Chondrocyte (in vitro differentiated cells): ENCODE measurements at regions not wholly inside any gene's neighbourhood (a gene's known extent, or its start where the extent isn't known, plus 50 kb on each side); places are given as distances from the start of the nearest gene placed in this dataset.
A peak's percentile ranks its signal among the peaks of the same experiment; 100 is the strongest.

ENCODE experiments used
- DNase-seq: peaks from one replicate; pipeline ENCODE4 v3.0.0; 2021; ENCODE audit warnings: mixed read lengths, low spot score
- H3K27ac Mint-ChIP-seq: one replicate; pipeline ENCODE4 v1.8.0; 2021; ENCODE audit warnings: mild to moderate bottlenecking, moderate library complexity, mixed read lengths; ENCODE audit not compliant: unreplicated experiment
- H3K27me3 Mint-ChIP-seq: 2 replicates; pipeline ENCODE4 v1.8.0; 2021; ENCODE audit warnings: low read depth, mixed read lengths
- H3K36me3 Mint-ChIP-seq: 2 replicates; pipeline ENCODE4 v1.8.0; 2021; ENCODE audit warnings: low read depth, mixed read lengths
- H3K4me1 Mint-ChIP-seq: 2 replicates; pipeline ENCODE4 v1.8.0; 2021; ENCODE audit warnings: low read depth, mild to moderate bottlenecking, mixed read lengths
- H3K4me3 Mint-ChIP-seq: one replicate; pipeline ENCODE4 v1.8.0; 2021; ENCODE audit warnings: mild to moderate bottlenecking, moderate library complexity, mixed read lengths; ENCODE audit not compliant: unreplicated experiment
- H3K9me3 Mint-ChIP-seq: 2 replicates; pipeline ENCODE4 v1.8.0; 2021; ENCODE audit warnings: low read depth, mixed read lengths
- TF ChIP-seq, protein P1 (sequence below): fragments of 200-600 bp; sonication (generic); IDR thresholded peaks from 2 replicates; pipeline ENCODE4 v1.5.0; 2021; ENCODE audit warnings: antibody characterized with exemption, mild to moderate bottlenecking, moderate library complexity

DNA sequence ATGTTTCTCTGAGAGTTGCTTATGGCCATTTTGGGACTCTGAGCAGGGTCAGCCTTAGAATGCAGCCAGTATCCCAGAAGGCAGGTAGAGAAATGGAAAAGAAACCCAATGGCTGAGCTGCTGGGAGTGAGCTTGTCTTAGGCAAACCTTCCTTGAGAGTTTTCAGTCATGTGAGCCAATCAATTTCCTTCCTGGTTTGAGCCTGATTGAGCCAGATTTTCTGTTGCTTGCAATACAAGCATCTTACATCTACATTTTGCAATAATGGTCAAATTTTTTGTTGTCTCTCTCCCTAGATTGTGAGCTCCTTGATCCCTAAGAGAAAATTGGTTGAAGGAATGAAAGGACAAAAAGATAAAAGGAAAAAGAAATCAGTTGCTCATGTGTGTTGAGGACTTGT is 155.3 kb downstream of the SNX18 start:
- H3K27ac Mint-ChIP-seq = no peak overlapping the region

GRCh38 chr5:54671681-54672080 is 154.1 kb downstream of the SNX18 start:
- Mint-ChIP-seq H3K27ac (peak overlapping the region; percentile 64), H3K27me3 (no peaks in the 10 kb centered on the region), H3K4me1 (peaks cover 59% of the 10 kb centered on the region), H3K36me3 (peaks cover 3% of the 10 kb centered on the region), H3K9me3 (peaks cover 14% of the 10 kb centered on the region), H3K4me3 (no peak overlapping the region)
- TF ChIP-seq, protein P1, sequence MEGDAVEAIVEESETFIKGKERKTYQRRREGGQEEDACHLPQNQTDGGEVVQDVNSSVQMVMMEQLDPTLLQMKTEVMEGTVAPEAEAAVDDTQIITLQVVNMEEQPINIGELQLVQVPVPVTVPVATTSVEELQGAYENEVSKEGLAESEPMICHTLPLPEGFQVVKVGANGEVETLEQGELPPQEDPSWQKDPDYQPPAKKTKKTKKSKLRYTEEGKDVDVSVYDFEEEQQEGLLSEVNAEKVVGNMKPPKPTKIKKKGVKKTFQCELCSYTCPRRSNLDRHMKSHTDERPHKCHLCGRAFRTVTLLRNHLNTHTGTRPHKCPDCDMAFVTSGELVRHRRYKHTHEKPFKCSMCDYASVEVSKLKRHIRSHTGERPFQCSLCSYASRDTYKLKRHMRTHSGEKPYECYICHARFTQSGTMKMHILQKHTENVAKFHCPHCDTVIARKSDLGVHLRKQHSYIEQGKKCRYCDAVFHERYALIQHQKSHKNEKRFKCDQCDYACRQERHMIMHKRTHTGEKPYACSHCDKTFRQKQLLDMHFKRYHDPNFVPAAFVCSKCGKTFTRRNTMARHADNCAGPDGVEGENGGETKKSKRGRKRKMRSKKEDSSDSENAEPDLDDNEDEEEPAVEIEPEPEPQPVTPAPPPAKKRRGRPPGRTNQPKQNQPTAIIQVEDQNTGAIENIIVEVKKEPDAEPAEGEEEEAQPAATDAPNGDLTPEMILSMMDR = no peak
- DNase-seq = no peak

More for the DNA sequence above, 155.3 kb downstream of the SNX18 start:
- peaks cover 3% of the 10 kb centered on the region for H3K36me3 Mint-ChIP-seq
- peaks cover 53% of the 10 kb centered on the region for H3K4me1 Mint-ChIP-seq
- TF ChIP-seq, protein P1 = no peak
- H3K27me3 Mint-ChIP-seq = no peaks in the 10 kb centered on the region
- H3K9me3 Mint-ChIP-seq = peaks cover 12% of the 10 kb centered on the region
- no peak overlapping the region for H3K4me3 Mint-ChIP-seq
- DNase-seq = no peak

DNA sequence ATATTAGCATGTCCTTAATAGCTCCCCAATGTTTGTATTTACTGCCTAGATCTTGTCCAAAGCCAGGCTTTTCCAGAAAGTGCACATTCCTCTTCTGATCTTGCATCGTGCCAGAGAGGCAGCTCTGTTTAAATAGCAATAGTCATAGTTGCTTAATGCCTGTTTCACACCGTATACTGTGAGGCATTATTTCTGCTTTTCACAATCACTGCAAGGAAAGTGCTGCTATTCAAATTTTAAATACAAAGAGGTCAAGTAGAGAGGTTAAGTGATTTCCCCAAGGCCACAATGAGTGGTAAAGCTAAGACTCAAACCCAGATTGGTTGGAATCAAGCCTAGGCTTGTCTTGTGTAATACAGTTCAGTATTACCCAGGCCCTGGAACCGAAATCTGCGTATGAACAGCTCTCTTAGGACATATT is 153.6 kb downstream of the SNX18 start:
- TF ChIP-seq, protein P1 = no peak
- Mint-ChIP-seq H3K9me3 (peaks cover 14% of the 10 kb centered on the region), H3K4me3 (no peak overlapping the region), H3K4me1 (peaks cover 64% of the 10 kb centered on the region), H3K36me3 (peaks cover 3% of the 10 kb centered on the region), H3K27ac (peak overlapping the region; percentile 28), H3K27me3 (no peaks in the 10 kb centered on the region)
- no peak for DNase-seq

- peaks cover 14% of the 10 kb centered on the region for H3K9me3 Mint-ChIP-seq
- no peak for DNase-seq
- H3K4me3 Mint-ChIP-seq = no peak overlapping the region
- H3K4me1 Mint-ChIP-seq = peaks cover 65% of the 10 kb centered on the region
- H3K36me3 Mint-ChIP-seq = peaks cover 3% of the 10 kb centered on the region
- H3K27me3 Mint-ChIP-seq = no peaks in the 10 kb centered on the region
- TF ChIP-seq, protein P1 = no peak
- H3K27ac Mint-ChIP-seq = peak overlapping the region; percentile 62
Measured at GRCh38 chr5:54670281-54670680, 152.7 kb downstream of the SNX18 start.

GRCh38 chr5:54669845-54670244 is 152.3 kb downstream of the SNX18 start:
- Mint-ChIP-seq H3K9me3 (peaks cover 14% of the 10 kb centered on the region), H3K27ac (peak overlapping the region; percentile 62)
- DNase-seq = no peak

More at GRCh38 chr5:54669845-54670244, 152.3 kb downstream of the SNX18 start:
- no peak overlapping the region for H3K4me3 Mint-ChIP-seq
- peaks cover 69% of the 10 kb centered on the region for H3K4me1 Mint-ChIP-seq
- no peaks in the 10 kb centered on the region for H3K27me3 Mint-ChIP-seq
- TF ChIP-seq, protein P1 = no peak
- peaks cover 3% of the 10 kb centered on the region for H3K36me3 Mint-ChIP-seq
